ENCODE measurements at regions not wholly inside any gene's neighbourhood (a gene's known extent, or its start where the extent isn't known, plus 50 kb on each side); places are given as distances from the start of the nearest gene placed in this dataset.

GRCh38 chr7:91463330-91463729, 199.1 kb downstream of the FZD1 start (continued):
- TF ChIP-seq ZNF639 (CRISPR knock-in tag; conservative IDR thresholded peaks at IDR 0.05) (no peak), ZNF616 (CRISPR knock-in tag; IDR thresholded peaks at IDR 0.05; ENCODE audit: low read depth) (no peak), AHR (CRISPR knock-in tag; IDR thresholded peaks at IDR 0.05) (no peak), ZSCAN30 (CRISPR knock-in tag; IDR thresholded peaks at IDR 0.05) (no peak), ZNF350 (CRISPR knock-in tag; IDR thresholded peaks at IDR 0.05; ENCODE audit: borderline replicate concordance, low read depth) (no peak), ZNF605 (CRISPR knock-in tag; IDR thresholded peaks at IDR 0.05) (no peak), NBN (conservative IDR thresholded peaks at IDR 0.05) (no peak)

GRCh38 chr7:91465595-91466061, 201.4 kb downstream of the FZD1 start:
- Histone ChIP-seq H3K27ac (ENCODE audit: extremely low read length, insufficient read depth, low read length) (no peak overlapping the region), H4K20me1 (ENCODE audit: insufficient read depth, low read length) (no peaks in the 10 kb centered on the region), H3K79me2 (ENCODE audit: insufficient read depth, low read length) (no peaks in the 10 kb centered on the region), H3K4me1 (ENCODE audit: insufficient read depth, low read length) (no peaks in the 10 kb centered on the region), H3K4me3 (replicated peaks in 1 of 3; ENCODE audit: insufficient read depth in 1 of 3, low read depth in 2 of 3, low read length in 3 of 3) (no peak overlapping the region), H3K9ac (ENCODE audit: insufficient read depth, low read depth, low read length) (no peak overlapping the region), H3K9me3 (ENCODE audit: low read length) (no peaks in the 10 kb centered on the region), H3K4me2 (ENCODE audit: low read depth, low read length) (no peak overlapping the region), H3K27me3 (ENCODE audit: control insufficient read depth in 1 of 2, insufficient read depth in 2 of 2, low read length in 2 of 2) (no peaks in the 10 kb centered on the region), H2AFZ (ENCODE audit: low read length) (no peak overlapping the region), H3K36me3 (replicated peaks in 1 of 2; ENCODE audit: control insufficient read depth in 1 of 2, insufficient read depth in 2 of 2, low read length in 2 of 2) (no peaks in the 10 kb centered on the region)
- intact Hi-C loops (cut with micrococcal nuclease; ENCODE audit: unreplicated experiment) (no loop called here), in situ Hi-C loops (cut with HindIII; ENCODE audit: extremely low pct_ligation_motif_present, low pct_unique_long_range_greater_than_20kb) (no loop called here)
- no TSS peak for BruUV-seq (replicated peaks)
- ATAC-seq = no peak
- ChIA-PET POLR2A (no interaction called here), CTCF (ENCODE audit: low intra/inter-chr PET ratio, low total read pairs) (no interaction called here)
- no peak for DNase-seq (ENCODE audit: low spot score)
- 7% methylated on average over 2 of the region's 2 CpGs for whole genome bisulfite sequencing (ENCODE audit: low lambda C conversion rate)
- FAIRE-seq = no peak
- TF ChIP-seq GZF1 (CRISPR knock-in tag; IDR thresholded peaks at IDR 0.05) = no peak
- no peak for TF ChIP-seq MAFG (CRISPR knock-in tag; IDR thresholded peaks at IDR 0.05)
- no peak for TF ChIP-seq FIP1L1 (IDR thresholded peaks at IDR 0.05; ENCODE audit: borderline replicate concordance, insufficient read depth, low read depth, low read length)
- no peak for TF ChIP-seq ZSCAN9 (CRISPR knock-in tag; IDR thresholded peaks at IDR 0.05; ENCODE audit: borderline replicate concordance)
- TF ChIP-seq ATAD3A (CRISPR knock-in tag; IDR thresholded peaks at IDR 0.05) = no peak
- TF ChIP-seq ZFP36 (IDR thresholded peaks at IDR 0.05; ENCODE audit: borderline replicate concordance, low read depth, low read length, partially characterized antibody) = no peak
- TF ChIP-seq ZNF343 (CRISPR knock-in tag; IDR thresholded peaks at IDR 0.05) = no peak
- no peak for TF ChIP-seq ZFAT (CRISPR knock-in tag; conservative IDR thresholded peaks at IDR 0.05)
- TF ChIP-seq FUBP1 (CRISPR knock-in tag; IDR thresholded peaks at IDR 0.05; ENCODE audit: borderline replicate concordance) = no peak
- TF ChIP-seq NR3C1 (CRISPR knock-in tag; IDR thresholded peaks at IDR 0.05) = no peak
- no peak for TF ChIP-seq ATF3 (CRISPR knock-in tag; IDR thresholded peaks at IDR 0.05)
- TF ChIP-seq ZNF512B (CRISPR knock-in tag; IDR thresholded peaks at IDR 0.05; ENCODE audit: borderline replicate concordance) = no peak
- no peak for TF ChIP-seq ZMYM4 (CRISPR knock-in tag; IDR thresholded peaks at IDR 0.05)

Measured in HepG2 (cell line).